ENCODE measurements at regions not wholly inside any gene's neighbourhood (a gene's known extent, or its start where the extent isn't known, plus 50 kb on each side); places are given as distances from the start of the nearest gene placed in this dataset.

DNA sequence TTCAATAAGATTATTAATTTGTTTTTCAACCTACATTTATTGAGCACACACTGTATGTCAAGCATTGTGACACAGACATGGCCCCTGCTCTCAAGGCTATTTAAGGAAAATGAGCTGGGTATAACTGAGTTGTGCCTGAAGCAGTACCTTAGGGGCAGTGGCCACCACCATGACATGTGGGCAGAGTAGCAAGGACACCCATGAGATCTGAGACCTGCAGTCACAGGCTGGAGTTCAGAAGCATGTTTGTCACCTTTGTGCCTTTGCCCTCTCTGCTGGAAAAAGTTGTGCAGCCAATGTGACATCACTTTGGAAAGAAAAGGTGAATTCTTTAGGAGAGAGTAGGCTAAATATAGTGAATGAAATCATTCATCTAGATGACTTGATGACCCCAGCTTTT is 501.3 kb downstream of the BCOR start:
- TF ChIP-seq, protein P1, sequence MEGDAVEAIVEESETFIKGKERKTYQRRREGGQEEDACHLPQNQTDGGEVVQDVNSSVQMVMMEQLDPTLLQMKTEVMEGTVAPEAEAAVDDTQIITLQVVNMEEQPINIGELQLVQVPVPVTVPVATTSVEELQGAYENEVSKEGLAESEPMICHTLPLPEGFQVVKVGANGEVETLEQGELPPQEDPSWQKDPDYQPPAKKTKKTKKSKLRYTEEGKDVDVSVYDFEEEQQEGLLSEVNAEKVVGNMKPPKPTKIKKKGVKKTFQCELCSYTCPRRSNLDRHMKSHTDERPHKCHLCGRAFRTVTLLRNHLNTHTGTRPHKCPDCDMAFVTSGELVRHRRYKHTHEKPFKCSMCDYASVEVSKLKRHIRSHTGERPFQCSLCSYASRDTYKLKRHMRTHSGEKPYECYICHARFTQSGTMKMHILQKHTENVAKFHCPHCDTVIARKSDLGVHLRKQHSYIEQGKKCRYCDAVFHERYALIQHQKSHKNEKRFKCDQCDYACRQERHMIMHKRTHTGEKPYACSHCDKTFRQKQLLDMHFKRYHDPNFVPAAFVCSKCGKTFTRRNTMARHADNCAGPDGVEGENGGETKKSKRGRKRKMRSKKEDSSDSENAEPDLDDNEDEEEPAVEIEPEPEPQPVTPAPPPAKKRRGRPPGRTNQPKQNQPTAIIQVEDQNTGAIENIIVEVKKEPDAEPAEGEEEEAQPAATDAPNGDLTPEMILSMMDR (IDR thresholded peaks at IDR 0.05; ENCODE audit: insufficient read depth, low read length, poor library complexity, severe bottlenecking) = no peak
- TF ChIP-seq EZH2phosphoT487 (conservative IDR thresholded peaks at IDR 0.05; ENCODE audit: low read length) = no peak
